BE2C (cell line): ENCODE measurements at regions not wholly inside any gene's neighbourhood (a gene's known extent, or its start where the extent isn't known, plus 50 kb on each side); places are given as distances from the start of the nearest gene placed in this dataset.

Experiments used
- DNase-seq: peaks from one replicate; pipeline ENCODE4 v3.0.0-alpha.2; 2020
- H3K27me3 ChIP-seq: fragments of 250-450 bp; sonication (Bioruptor Pico); 2 replicates; pipeline ENCODE4 v1.5.1; 2020; ENCODE audit warnings: mild to moderate bottlenecking
- H3K36me3 ChIP-seq: fragments of 250-450 bp; sonication (Bioruptor Pico); 2 replicates; pipeline ENCODE4 v1.5.1; 2020; ENCODE audit warnings: mild to moderate bottlenecking
- H3K4me1 ChIP-seq: fragments of 250-450 bp; sonication (Bioruptor Pico); 2 replicates; pipeline ENCODE4 v1.5.1; 2020
- H3K4me3 ChIP-seq: 2 replicates; pipeline ENCODE4 v1.5.1; 2011; ENCODE audit warnings: low read depth, low read length
- H3K9me3 ChIP-seq: fragments of 250-450 bp; sonication (Bioruptor Pico); 2 replicates; pipeline ENCODE4 v1.5.1; 2020
- TF ChIP-seq, protein P1 (sequence below): IDR thresholded peaks from 2 replicates; pipeline ENCODE4 v1.5.1; 2012; ENCODE audit warnings: mild to moderate bottlenecking, low read depth, low read length

- Histone ChIP-seq H3K9me3 (no peaks in the 10 kb centered on the region), H3K27me3 (no peaks in the 10 kb centered on the region), H3K4me3 (peak overlapping the region; percentile 41), H3K4me1 (peaks cover 15% of the 10 kb centered on the region), H3K36me3 (no peaks in the 10 kb centered on the region)
- TF ChIP-seq, protein P1, sequence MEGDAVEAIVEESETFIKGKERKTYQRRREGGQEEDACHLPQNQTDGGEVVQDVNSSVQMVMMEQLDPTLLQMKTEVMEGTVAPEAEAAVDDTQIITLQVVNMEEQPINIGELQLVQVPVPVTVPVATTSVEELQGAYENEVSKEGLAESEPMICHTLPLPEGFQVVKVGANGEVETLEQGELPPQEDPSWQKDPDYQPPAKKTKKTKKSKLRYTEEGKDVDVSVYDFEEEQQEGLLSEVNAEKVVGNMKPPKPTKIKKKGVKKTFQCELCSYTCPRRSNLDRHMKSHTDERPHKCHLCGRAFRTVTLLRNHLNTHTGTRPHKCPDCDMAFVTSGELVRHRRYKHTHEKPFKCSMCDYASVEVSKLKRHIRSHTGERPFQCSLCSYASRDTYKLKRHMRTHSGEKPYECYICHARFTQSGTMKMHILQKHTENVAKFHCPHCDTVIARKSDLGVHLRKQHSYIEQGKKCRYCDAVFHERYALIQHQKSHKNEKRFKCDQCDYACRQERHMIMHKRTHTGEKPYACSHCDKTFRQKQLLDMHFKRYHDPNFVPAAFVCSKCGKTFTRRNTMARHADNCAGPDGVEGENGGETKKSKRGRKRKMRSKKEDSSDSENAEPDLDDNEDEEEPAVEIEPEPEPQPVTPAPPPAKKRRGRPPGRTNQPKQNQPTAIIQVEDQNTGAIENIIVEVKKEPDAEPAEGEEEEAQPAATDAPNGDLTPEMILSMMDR, result no peak
- DNase-seq, result peak; percentile 23
These were observed 302.1 kb downstream of the CSNK1G3 start for GRCh38 chr5:123813937-123814624.

- TF ChIP-seq, protein P1, result no peak
- H3K4me3 ChIP-seq, result no peak overlapping the region
- H3K36me3 ChIP-seq, result no peaks in the 10 kb centered on the region
- DNase-seq, result no peak
- H3K4me1 ChIP-seq, result peaks cover 15% of the 10 kb centered on the region
- H3K9me3 ChIP-seq, result no peaks in the 10 kb centered on the region
- no peaks in the 10 kb centered on the region for H3K27me3 ChIP-seq
These were observed 301.3 kb downstream of the CSNK1G3 start for GRCh38 chr5:123813264-123813663.

DNA sequence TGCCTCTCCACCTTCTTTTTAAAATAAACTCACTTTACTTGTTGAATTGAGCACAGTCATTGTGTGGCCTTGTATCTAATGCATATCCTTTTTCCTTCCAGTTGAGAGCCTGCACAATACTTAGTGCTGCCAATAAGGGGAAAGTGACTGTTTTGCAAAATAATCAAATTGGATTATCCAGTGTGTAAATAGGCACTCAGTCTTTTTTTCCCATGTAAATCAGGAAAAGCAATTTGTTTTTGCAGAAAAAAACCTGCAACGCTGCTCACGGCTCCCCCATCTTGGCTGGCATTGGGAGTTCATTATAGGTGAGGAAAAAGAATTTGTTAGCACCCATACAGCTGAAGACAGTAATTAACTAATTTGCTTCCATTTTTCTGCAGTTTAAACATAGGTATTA lies 299.9 kb downstream of the CSNK1G3 start:
- Histone ChIP-seq H3K36me3 (no peaks in the 10 kb centered on the region), H3K4me3 (no peak overlapping the region), H3K9me3 (no peaks in the 10 kb centered on the region), H3K27me3 (no peaks in the 10 kb centered on the region), H3K4me1 (peaks cover 15% of the 10 kb centered on the region)
- TF ChIP-seq, protein P1, result no peak
- DNase-seq, result no peak

DNA sequence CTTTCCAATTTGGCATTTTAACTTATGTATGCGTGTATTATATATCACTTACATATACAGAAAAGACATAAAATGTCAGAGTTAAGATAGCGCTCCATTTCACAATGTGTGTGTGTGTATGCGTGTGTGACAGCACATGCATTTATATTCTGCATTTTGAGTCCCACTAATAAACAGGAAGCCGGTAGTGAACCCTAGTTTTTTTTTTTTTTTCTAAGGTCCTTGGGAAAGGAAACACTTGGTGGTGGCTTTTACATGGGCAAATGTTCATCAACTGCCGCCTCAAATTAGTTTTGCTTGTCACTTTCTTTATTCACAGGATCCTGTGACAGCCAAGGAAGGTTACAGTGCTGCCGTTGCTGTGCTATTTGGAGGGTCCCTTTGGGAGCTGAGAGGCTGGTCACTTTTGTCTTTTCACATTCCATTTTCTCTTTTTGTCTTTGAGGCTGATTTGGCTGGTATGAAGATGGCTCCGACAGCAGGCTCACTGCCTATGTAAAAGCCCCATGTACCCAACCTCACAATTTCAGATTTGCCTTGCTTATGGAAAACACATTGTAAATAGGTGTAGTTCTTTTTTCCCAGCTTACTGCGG lies 298.9 kb downstream of the CSNK1G3 start:
- no peaks in the 10 kb centered on the region for H3K9me3 ChIP-seq
- H3K4me3 ChIP-seq, result no peak overlapping the region
- no peaks in the 10 kb centered on the region for H3K36me3 ChIP-seq
- TF ChIP-seq, protein P1, result no peak
- peaks cover 15% of the 10 kb centered on the region for H3K4me1 ChIP-seq
- H3K27me3 ChIP-seq, result no peaks in the 10 kb centered on the region
- DNase-seq, result no peak

DNA sequence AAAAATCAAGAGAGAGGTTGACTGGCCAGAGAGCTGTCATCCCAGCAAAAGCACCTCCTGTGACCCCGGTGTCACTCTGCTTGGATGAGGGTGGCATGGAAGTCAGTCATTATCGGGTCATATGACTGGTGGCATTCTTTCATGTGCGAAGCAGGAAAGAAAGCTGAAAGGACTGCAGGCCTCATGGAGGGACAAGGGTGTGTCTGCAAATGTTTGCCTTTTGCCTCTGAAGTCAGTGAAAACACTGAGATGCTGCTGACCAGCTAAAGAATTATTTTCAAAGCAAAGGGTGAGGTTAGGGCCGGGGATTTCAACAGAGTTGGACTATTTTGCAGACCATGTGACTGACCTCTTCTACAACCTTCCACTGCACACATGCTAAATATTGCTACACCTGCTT lies 298.3 kb downstream of the CSNK1G3 start:
- no peak overlapping the region for H3K4me3 ChIP-seq

More for the DNA sequence above, 298.3 kb downstream of the CSNK1G3 start:
- TF ChIP-seq, protein P1, result no peak
- no peaks in the 10 kb centered on the region for H3K27me3 ChIP-seq
- no peak for DNase-seq
- H3K9me3 ChIP-seq, result no peaks in the 10 kb centered on the region
- no peaks in the 10 kb centered on the region for H3K36me3 ChIP-seq
- peaks cover 15% of the 10 kb centered on the region for H3K4me1 ChIP-seq
